Kidney epithelial cell (primary cell): ENCODE measurements at regions not wholly inside any gene's neighbourhood (a gene's known extent, or its start where the extent isn't known, plus 50 kb on each side); places are given as distances from the start of the nearest gene placed in this dataset.

Experiments used
- DNase-seq: peaks from one replicate; pipeline ENCODE4 v3.0.0-alpha.2; 2010; ENCODE audit warnings: low read depth
- H3K27me3 ChIP-seq: 2 replicates; pipeline ENCODE4 v1.6.0; 2011; ENCODE audit warnings: low read length; ENCODE audit not compliant: control insufficient read depth, insufficient read depth
- H3K36me3 ChIP-seq: 2 replicates; pipeline ENCODE4 v1.5.1; 2011; ENCODE audit warnings: low read length; ENCODE audit not compliant: control insufficient read depth, insufficient read depth
- H3K4me3 ChIP-seq: 2 replicates; pipeline ENCODE4 v1.5.1; 2011; ENCODE audit warnings: low read depth, mild to moderate bottlenecking, control low read depth, low read length
- TF ChIP-seq, protein P1 (sequence below): IDR thresholded peaks from 2 replicates; pipeline ENCODE4 v1.5.1; 2011; ENCODE audit warnings: mild to moderate bottlenecking, moderate library complexity, low read length, control low read depth, inconsistent platforms; ENCODE audit not compliant: insufficient read depth, poor library complexity, severe bottlenecking

DNA sequence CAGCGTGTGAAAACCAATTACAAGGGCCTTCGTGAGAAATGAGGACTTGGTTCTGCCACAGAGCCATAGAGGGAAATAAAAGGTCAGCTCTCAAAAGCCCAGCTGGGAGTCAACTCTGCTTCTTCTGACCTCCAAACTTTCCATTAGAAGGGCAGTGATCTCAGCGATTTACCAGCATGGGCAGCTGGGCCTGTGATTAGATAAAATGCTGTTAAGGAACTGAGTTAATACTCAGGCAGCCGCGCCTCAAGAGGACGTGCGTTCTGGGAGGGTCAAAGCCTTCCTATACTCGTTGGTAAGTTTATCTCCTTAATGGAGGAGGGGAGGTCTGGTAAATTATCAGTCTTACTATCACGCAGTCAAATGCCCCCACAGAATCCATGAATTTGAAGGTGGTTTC lies 480.2 kb upstream of the ERCC4 start:
- TF ChIP-seq, protein P1, sequence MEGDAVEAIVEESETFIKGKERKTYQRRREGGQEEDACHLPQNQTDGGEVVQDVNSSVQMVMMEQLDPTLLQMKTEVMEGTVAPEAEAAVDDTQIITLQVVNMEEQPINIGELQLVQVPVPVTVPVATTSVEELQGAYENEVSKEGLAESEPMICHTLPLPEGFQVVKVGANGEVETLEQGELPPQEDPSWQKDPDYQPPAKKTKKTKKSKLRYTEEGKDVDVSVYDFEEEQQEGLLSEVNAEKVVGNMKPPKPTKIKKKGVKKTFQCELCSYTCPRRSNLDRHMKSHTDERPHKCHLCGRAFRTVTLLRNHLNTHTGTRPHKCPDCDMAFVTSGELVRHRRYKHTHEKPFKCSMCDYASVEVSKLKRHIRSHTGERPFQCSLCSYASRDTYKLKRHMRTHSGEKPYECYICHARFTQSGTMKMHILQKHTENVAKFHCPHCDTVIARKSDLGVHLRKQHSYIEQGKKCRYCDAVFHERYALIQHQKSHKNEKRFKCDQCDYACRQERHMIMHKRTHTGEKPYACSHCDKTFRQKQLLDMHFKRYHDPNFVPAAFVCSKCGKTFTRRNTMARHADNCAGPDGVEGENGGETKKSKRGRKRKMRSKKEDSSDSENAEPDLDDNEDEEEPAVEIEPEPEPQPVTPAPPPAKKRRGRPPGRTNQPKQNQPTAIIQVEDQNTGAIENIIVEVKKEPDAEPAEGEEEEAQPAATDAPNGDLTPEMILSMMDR, result no peak
- no peak for DNase-seq
- no peaks in the 10 kb centered on the region for H3K36me3 ChIP-seq
- no peak overlapping the region for H3K4me3 ChIP-seq
- no peaks in the 10 kb centered on the region for H3K27me3 ChIP-seq

DNA sequence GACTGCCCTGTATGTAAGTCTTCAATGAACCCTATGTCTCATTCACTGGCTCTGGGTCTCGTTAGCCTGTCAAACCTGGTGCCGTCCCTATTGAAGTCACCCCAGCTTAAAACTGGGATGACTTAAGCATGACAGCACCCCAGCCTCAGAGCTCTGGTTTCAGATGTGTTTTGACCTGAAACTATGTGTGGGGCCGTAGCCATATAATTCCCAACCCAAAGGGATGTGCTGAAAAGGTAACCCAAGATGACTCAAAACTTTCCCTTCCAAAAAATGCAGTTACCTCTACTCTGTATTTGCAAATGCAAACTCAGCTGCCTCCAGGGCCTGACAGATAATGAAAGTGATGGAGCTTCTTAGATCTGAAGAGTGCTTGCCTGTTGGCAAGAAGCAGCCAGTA lies 478.3 kb upstream of the ERCC4 start:
- Histone ChIP-seq H3K36me3 (no peaks in the 10 kb centered on the region), H3K4me3 (no peak overlapping the region), H3K27me3 (no peaks in the 10 kb centered on the region)
- TF ChIP-seq, protein P1, result no peak
- no peak for DNase-seq

DNA sequence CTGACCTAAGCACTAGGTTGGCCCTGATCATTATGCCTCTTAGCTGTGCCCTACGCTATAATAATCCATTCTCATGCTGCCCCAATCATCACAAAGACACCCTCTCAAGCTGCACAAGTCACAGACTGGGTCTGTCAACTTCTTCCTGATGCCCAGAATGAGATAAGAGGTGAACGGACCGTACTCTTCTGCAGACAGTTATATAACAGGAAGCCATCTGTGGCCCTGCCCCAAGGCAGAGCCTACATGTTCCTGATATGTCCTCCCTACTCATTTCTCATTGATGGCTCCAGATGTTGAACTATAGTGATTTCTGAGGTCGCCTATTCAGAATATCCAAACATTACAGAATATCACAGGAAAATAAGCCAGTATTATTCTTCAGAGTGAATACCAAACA lies 471.6 kb upstream of the ERCC4 start:
- Histone ChIP-seq H3K4me3 (no peak overlapping the region), H3K27me3 (no peaks in the 10 kb centered on the region), H3K36me3 (no peaks in the 10 kb centered on the region)
- DNase-seq, result no peak
- TF ChIP-seq, protein P1, result no peak

DNA sequence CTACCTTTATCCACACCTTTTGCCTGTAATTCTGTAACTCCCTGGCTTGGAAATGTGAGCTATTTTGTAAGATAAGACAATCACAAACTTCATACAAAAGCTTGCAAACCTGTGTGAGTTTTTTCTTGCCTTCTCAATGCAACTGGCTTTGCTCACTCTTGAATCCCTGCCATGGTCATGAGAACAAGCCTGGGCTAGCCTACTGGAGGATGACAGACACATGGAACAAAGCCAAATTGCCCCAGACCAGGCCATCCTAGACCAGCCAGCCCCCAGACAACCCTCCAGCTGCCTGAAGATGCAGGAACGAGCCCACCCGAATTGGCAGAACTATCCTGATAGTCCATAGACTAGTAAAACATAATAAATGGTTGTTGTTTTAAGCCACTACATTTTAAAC lies 466.6 kb upstream of the ERCC4 start:
- Histone ChIP-seq H3K27me3 (no peaks in the 10 kb centered on the region), H3K36me3 (no peaks in the 10 kb centered on the region), H3K4me3 (no peak overlapping the region)
- TF ChIP-seq, protein P1, result no peak
- no peak for DNase-seq

DNA sequence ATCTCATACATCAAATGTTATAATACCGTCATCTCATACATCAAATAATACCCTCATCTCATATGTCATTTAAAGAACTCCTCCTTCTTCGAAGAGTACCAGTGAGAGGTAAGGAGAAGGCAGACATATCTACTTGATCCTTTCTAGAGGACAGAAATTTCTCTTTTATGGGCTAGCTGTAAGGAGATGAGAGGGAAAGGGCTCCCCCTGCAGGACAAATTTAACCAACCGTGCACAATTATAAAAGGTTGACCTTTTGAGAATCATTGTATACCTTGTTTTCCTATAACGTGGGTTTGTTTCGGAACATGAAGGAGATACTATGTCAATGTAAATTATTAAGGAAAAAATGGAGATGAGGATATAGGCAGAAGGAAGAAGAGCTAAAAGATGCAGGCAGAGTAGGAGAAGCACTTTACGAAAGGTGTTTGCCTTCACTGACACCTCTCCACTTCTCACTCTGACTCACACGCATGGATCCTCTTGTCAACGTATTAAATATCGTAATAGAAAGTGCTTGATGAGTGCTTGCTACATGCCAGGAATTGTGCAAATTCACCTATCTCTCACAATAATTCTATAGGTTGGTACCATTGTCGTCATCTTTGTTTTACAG lies 465.9 kb upstream of the ERCC4 start:
- Histone ChIP-seq H3K36me3 (no peaks in the 10 kb centered on the region), H3K4me3 (no peak overlapping the region), H3K27me3 (no peaks in the 10 kb centered on the region)
- DNase-seq, result no peak
- TF ChIP-seq, protein P1, result peak; percentile 49

DNA sequence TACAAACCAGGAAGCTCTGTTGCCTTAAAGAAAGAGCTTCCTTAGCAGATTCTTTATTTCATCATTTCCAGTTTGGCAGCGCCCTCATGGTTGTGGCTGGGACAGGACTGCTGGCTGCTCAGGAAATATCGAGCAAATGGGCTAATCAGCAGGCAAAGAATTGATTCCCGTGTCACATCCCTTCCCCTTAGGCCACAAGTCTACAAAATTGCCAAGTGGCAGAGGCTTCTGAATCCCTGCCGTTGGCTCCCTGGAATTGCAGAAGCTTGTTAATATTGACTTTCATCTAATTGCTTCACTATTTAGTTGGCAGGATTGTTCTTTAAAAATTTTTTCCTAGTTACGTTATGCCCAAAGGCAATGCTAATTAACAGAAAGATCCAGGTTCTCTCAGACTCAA lies 456.3 kb upstream of the ERCC4 start:
- DNase-seq, result no peak
- H3K36me3 ChIP-seq, result no peaks in the 10 kb centered on the region
- TF ChIP-seq, protein P1, result no peak
- no peak overlapping the region for H3K4me3 ChIP-seq
- H3K27me3 ChIP-seq, result no peaks in the 10 kb centered on the region
